ENCODE measurements at regions not wholly inside any gene's neighbourhood (a gene's known extent, or its start where the extent isn't known, plus 50 kb on each side); places are given as distances from the start of the nearest gene placed in this dataset.

DNA sequence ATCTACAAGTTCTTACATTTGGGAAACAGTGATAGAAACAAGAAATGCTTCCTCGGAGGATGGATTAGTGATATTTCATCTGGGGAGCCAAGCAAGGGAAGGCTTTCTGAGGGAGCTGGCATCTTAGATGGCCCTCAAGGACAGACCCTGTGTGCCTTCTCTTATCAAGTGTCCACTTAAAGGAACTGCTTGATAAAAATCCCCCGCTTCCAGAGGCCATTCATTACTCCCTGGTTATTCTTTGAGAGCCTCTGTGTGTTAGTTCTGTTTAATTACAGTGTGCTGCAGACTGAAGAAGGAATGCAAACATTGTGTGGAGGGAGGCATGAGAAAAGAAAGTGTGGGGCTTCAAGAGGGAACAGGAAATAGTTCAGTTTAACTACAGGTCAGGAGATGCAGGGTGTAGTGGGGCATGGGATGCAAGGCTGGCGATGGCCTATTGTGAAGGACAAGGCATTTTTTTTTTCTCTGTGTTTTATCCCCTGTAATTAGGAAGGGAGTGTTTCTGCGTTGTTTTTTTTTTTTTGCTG is 145.4 kb downstream of the SNX10 start:
- TF ChIP-seq, protein P1, sequence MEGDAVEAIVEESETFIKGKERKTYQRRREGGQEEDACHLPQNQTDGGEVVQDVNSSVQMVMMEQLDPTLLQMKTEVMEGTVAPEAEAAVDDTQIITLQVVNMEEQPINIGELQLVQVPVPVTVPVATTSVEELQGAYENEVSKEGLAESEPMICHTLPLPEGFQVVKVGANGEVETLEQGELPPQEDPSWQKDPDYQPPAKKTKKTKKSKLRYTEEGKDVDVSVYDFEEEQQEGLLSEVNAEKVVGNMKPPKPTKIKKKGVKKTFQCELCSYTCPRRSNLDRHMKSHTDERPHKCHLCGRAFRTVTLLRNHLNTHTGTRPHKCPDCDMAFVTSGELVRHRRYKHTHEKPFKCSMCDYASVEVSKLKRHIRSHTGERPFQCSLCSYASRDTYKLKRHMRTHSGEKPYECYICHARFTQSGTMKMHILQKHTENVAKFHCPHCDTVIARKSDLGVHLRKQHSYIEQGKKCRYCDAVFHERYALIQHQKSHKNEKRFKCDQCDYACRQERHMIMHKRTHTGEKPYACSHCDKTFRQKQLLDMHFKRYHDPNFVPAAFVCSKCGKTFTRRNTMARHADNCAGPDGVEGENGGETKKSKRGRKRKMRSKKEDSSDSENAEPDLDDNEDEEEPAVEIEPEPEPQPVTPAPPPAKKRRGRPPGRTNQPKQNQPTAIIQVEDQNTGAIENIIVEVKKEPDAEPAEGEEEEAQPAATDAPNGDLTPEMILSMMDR (IDR thresholded peaks at IDR 0.05; ENCODE audit: insufficient read depth, low read length), result no peak
- TF ChIP-seq POLR2AphosphoS5 (IDR thresholded peaks at IDR 0.05; ENCODE audit: low read depth) (no peak), GABPA (IDR thresholded peaks at IDR 0.05; ENCODE audit: low read depth) (no peak), REST (IDR thresholded peaks at IDR 0.05; ENCODE audit: insufficient replicate concordance, low read depth) (no peak), SPI1 (IDR thresholded peaks at IDR 0.05; ENCODE audit: borderline replicate concordance, low read depth) (no peak)

Measured in HL-60 (cell line).